Left lung (tissue), 4 donors: ENCODE measurements at regions not wholly inside any gene's neighbourhood (a gene's known extent, or its start where the extent isn't known, plus 50 kb on each side); places are given as distances from the start of the nearest gene placed in this dataset.

Experiments
- ATAC-seq: fragments of 200-7000 bp; cut with Tn5 transposase; one replicate; pipeline ENCODE4 v1.9.1; 2020; ENCODE audit warnings: moderate library complexity
- DNase-seq, 4 donors: peaks; one replicate each; pipeline ENCODE4 v3.0.0-alpha.2; 2013 to 2020
- H3K27ac ChIP-seq, 2 donors: fragments of 200-600 bp; sonication (generic) in 1 of 2; one replicate each; pipeline versions ENCODE4 v1.5.0 to v1.8.0; 2020 to 2021
- H3K27me3 ChIP-seq, 2 donors: fragments of 200-600 bp; sonication (generic) in 1 of 2; one replicate each; pipeline versions ENCODE4 v1.5.0 to v1.8.0; 2020 to 2021
- H3K36me3 ChIP-seq, 2 donors: fragments of 200-600 bp; sonication (generic) in 1 of 2; one replicate each; pipeline versions ENCODE4 v1.5.0 to v1.8.0; 2020 to 2021
- H3K4me1 ChIP-seq, 2 donors: fragments of 200-600 bp; one replicate each; pipeline ENCODE4 v1.8.0; 2021
- H3K4me3 ChIP-seq, 2 donors: fragments of 200-600 bp; sonication (generic) in 1 of 2; one replicate each; pipeline versions ENCODE4 v1.5.0 to v1.8.0; 2020 to 2021; ENCODE audit warnings: mild to moderate bottlenecking in 1 of 2
- H3K9me3 ChIP-seq, 2 donors: fragments of 200-600 bp; sonication (generic) in 1 of 2; one replicate each; pipeline versions ENCODE4 v1.5.0 to v1.8.0; 2020 to 2021
- intact Hi-C, 2 donors: fragments of 100-400 bp; cut with DNase I; formaldehyde crosslinking; loops; one replicate each; pipeline versions ENCODE4 v1.11.2 to v1.14.2; 2022
- TF ChIP-seq, protein P1 (sequence below), 2 donors: fragments of 200-600 bp; sonication (generic) in 1 of 2; IDR thresholded peaks; one replicate each; pipeline versions ENCODE4 v1.5.0 to v1.8.0; 2021; ENCODE audit warnings: antibody characterized with exemption in 2 of 2
- donor health status: DM: no; HTN: yes; CAD: no.
- donor health status: DM: no; HTN: no; CAD: no.

DNA sequence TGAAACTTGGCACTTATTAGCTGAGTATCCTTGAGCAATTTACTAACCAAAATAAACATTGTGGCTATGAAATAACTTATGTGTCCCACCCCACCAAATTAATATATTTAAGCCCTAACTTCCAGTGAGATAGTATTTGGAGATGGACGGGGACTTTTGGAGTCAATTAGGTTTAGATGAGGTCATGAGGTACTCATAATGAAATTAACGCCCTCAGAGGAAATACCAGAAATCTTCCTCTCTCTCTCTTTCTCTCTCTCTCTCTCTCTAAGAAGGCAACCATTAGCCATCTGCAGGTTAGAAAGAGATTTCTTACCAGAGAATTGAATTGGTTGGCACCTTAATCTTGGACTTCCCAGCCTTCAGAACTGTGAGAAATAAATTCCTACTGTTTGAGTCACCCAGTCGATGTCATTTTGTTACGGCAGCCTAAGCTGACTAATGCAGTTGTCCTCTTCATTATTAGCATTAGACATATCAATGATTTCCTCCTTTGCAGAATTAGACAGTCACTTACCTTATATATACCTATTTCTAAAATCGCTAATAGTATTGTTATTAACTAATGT, 1284.0 kb downstream of the FAM181B start:
- H3K27me3 ChIP-seq, result no peaks in the 10 kb centered on the region
- ATAC-seq (no peak), DNase-seq (no peak)
- H3K9me3 ChIP-seq, result no peaks in the 10 kb centered on the region
- no peak overlapping the region for H3K27ac ChIP-seq
- intact Hi-C loops, result no loop called here
- TF ChIP-seq, protein P1, sequence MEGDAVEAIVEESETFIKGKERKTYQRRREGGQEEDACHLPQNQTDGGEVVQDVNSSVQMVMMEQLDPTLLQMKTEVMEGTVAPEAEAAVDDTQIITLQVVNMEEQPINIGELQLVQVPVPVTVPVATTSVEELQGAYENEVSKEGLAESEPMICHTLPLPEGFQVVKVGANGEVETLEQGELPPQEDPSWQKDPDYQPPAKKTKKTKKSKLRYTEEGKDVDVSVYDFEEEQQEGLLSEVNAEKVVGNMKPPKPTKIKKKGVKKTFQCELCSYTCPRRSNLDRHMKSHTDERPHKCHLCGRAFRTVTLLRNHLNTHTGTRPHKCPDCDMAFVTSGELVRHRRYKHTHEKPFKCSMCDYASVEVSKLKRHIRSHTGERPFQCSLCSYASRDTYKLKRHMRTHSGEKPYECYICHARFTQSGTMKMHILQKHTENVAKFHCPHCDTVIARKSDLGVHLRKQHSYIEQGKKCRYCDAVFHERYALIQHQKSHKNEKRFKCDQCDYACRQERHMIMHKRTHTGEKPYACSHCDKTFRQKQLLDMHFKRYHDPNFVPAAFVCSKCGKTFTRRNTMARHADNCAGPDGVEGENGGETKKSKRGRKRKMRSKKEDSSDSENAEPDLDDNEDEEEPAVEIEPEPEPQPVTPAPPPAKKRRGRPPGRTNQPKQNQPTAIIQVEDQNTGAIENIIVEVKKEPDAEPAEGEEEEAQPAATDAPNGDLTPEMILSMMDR (IDR thresholded peaks at IDR 0.05), result no peak
- no peak overlapping the region for H3K4me3 ChIP-seq
- H3K4me1 ChIP-seq, result no peaks in the 10 kb centered on the region
- no peaks in the 10 kb centered on the region for H3K36me3 ChIP-seq

DNA sequence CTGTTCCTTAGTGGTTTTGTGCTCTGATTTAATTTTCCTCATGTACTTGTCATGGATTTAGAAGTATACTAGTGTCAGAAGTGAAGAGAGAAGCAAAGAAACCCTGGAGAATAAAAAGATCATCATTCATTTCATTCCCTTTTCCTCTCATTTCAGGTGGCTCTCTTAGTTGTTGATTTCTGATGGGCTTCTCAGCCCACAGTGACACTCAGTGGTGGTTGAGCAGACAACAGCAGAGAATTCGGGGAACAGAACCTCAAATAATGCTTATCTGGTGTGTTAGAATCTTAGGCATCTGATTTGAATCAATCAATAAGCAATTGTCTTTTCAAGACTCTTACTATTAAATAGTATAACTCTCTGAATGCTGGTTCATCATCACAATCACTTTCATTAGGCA, 1289.4 kb downstream of the FAM181B start:
- intact Hi-C loops, result no loop called here
- Histone ChIP-seq H3K4me3 (no peak overlapping the region), H3K27ac (no peak overlapping the region), H3K4me1 (no peaks in the 10 kb centered on the region), H3K27me3 (no peaks in the 10 kb centered on the region), H3K9me3 (peaks cover 0 to 2% of the 10 kb centered on the region in 2 donors), H3K36me3 (no peaks in the 10 kb centered on the region)
- ATAC-seq, result no peak
- TF ChIP-seq, protein P1 (IDR thresholded peaks at IDR 0.05), result no peak
- DNase-seq, result no peak

DNA sequence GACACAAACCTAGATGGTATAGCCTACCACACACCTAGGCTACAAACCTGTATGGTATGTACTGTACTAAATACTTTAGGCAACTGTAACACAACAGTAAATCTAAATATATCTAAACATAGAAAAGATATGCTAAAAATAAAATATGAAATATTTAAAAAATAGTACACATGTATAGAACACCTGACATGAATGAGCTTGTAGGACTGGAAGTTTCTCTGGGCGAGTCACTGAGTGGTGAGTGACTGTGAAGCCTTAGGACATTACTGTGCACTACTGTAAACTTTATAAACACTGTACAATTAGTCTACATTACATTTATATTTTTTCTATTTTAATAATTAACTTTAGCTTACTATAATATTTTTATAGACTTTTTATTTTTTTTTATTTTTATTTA, 1301.3 kb downstream of the FAM181B start:
- Histone ChIP-seq H3K4me3 (no peak overlapping the region), H3K36me3 (no peaks in the 10 kb centered on the region), H3K27ac (no peak overlapping the region), H3K9me3 (no peaks in the 10 kb centered on the region), H3K27me3 (no peaks in the 10 kb centered on the region), H3K4me1 (no peaks in the 10 kb centered on the region)
- intact Hi-C loops, result no loop called here
- TF ChIP-seq, protein P1 (IDR thresholded peaks at IDR 0.05), result no peak
- no peak for DNase-seq
- no peak for ATAC-seq

DNA sequence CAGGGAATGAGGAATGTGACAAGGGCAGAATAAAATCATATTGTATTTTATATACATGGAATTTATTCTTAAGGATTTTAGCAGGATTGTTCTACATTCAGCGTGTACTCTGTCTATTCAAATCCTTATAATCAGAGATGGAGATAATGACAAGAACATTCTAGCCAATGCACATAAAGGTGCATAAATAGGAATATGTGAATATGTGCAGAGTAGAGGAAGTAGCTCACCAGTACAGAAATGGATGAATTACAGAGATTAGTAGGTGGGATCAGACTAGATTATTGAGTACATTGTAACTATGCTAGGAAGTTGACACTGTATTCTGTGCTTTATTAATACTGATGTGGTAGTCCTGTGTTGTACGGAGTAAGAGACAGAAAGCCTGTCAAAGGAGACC, 1308.8 kb downstream of the FAM181B start:
- Histone ChIP-seq H3K4me3 (no peak overlapping the region), H3K36me3 (no peaks in the 10 kb centered on the region), H3K27ac (no peak overlapping the region), H3K27me3 (no peaks in the 10 kb centered on the region), H3K9me3 (peaks cover 0 to 1% of the 10 kb centered on the region in 2 donors), H3K4me1 (no peaks in the 10 kb centered on the region)
- intact Hi-C loops, result no loop called here
- no peak for ATAC-seq
- TF ChIP-seq, protein P1 (IDR thresholded peaks at IDR 0.05), result no peak
- no peak for DNase-seq

DNA sequence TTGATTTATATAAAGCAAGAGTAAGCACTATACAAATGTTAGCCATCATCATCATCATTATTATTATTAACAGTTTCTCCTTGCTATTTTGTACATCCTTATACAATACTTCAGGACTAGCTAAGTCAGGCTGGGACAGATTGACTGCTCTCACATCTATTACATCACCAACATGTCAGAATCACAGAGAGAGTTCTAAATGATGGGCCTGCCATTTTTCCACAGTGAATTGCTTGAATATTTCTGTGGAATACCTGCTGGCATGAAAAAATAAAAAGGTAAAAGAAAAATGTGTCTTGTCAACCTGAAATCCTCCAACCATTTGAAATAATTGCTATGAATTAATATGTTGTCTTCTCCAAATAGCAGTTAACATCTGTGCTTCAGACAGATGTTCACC, 1311.3 kb downstream of the FAM181B start:
- Histone ChIP-seq H3K4me1 (no peaks in the 10 kb centered on the region), H3K27ac (no peak overlapping the region), H3K27me3 (no peaks in the 10 kb centered on the region), H3K4me3 (no peak overlapping the region), H3K9me3 (peaks cover 0 to 1% of the 10 kb centered on the region in 2 donors), H3K36me3 (no peaks in the 10 kb centered on the region)
- DNase-seq, result no peak
- ATAC-seq, result no peak
- TF ChIP-seq, protein P1 (IDR thresholded peaks at IDR 0.05), result no peak
- intact Hi-C loops, result no loop called here
